K562 (cell line): ENCODE measurements at regions not wholly inside any gene's neighbourhood (a gene's known extent, or its start where the extent isn't known, plus 50 kb on each side); places are given as distances from the start of the nearest gene placed in this dataset.

ENCODE experiments used
- ATAC-seq: fragments of 200-7000 bp; cut with Tn5 transposase; 3 replicates; pipeline ENCODE4 v1.9.1; 2020; ENCODE audit warnings: moderate library complexity
- BruUV-seq: library from RNA; stranded (reverse); fragments of 400-500 nt; replicated peaks from 2 replicates; lab custom pipeline; 2021; lab: Mats Ljungman, UMichigan
- CTCF ChIA-PET: fragments of 300-600 bp; formaldehyde crosslinking; extraction: SDS; loops from one replicate; lab custom pipeline; 2021; ENCODE audit warnings: low intra/inter-chr PET ratio; lab: Yijun Ruan, JAX
- POLR2A ChIA-PET: fragments of 300-600, 350-650 bp; sonication (Branson Sonifier 250); formaldehyde crosslinking; extraction: SDS; loops from one replicate; lab custom pipeline; 2021; ENCODE audit warnings: antibody characterized with exemption, inconsistent platforms; lab: Yijun Ruan, JAX
- DNase-seq, 4 experiments: peaks; one replicate each; pipeline versions ENCODE4 v3.0.0 to v3.0.0-alpha.2; 2011 to 2018; ENCODE audit warnings: low spot score in 3 of 4, mixed read lengths in 3 of 4; ENCODE audit errors: extremely low read depth in 1 of 4
- FAIRE-seq: peaks from 2 replicates; lab custom pipeline; 2011; peaks lifted over from hg19 to GRCh38; lab: Jason Lieb, UNC
- H2AFZ ChIP-seq: 2 replicates; pipeline ENCODE4 v1.6.0; 2011; ENCODE audit warnings: low read depth, low read length, control low read depth, inconsistent platforms
- H3K27ac ChIP-seq: fragments of 200-600 bp; 3 replicates; pipeline ENCODE4 v1.8.0; 2011; ENCODE audit warnings: low read depth, mild to moderate bottlenecking, control low read depth, inconsistent platforms, low read length, moderate library complexity, mixed read lengths; ENCODE audit errors: extremely low read depth
- H3K27me3 ChIP-seq, 2 experiments: fragments of 300-600 bp in 1 of 2; 2 replicates in 1 of 2; 3 replicates in 1 of 2; pipeline versions ENCODE4 v1.6.0 to v1.8.0; 2011; ENCODE audit warnings: inconsistent platforms in 2 of 2, low read length in 2 of 2, mild to moderate bottlenecking in 1 of 2, mixed read lengths in 1 of 2, moderate library complexity in 1 of 2; ENCODE audit not compliant: control insufficient read depth in 2 of 2, insufficient read depth in 2 of 2
- H3K36me3 ChIP-seq: fragments of 300-600 bp; 3 replicates; pipeline ENCODE4 v1.8.0; 2011; ENCODE audit warnings: mild to moderate bottlenecking, low read length, inconsistent platforms; ENCODE audit not compliant: control insufficient read depth, insufficient read depth
- H3K4me1 ChIP-seq, 2 experiments: fragments of 200-600 bp in 1 of 2; replicated peaks in 1 of 2; 2 replicates in 1 of 2; 3 replicates in 1 of 2; pipeline versions ENCODE4 v1.5.1 to v1.8.0; 2011; ENCODE audit warnings: inconsistent platforms in 2 of 2, low read length in 2 of 2, mild to moderate bottlenecking in 1 of 2, mixed read lengths in 1 of 2, moderate library complexity in 1 of 2; ENCODE audit not compliant: control insufficient read depth in 2 of 2, insufficient read depth in 2 of 2
- H3K4me2 ChIP-seq: 2 replicates; pipeline ENCODE4 v1.6.1; 2011; ENCODE audit warnings: low read length, control low read depth, inconsistent platforms, mixed read lengths; ENCODE audit not compliant: insufficient read depth
- H3K4me3 ChIP-seq: fragments of 200-600 bp; sonication (generic), shearing (Covaris generic); 2 replicates; pipeline ENCODE4 v1.5.1; 2016; ENCODE audit warnings: control low read depth, inconsistent platforms
- H3K79me2 ChIP-seq: fragments of 200-600 bp; 3 replicates; pipeline ENCODE4 v1.8.0; 2011; ENCODE audit warnings: low read length, inconsistent platforms; ENCODE audit not compliant: control insufficient read depth, insufficient read depth
- H3K9ac ChIP-seq, 2 experiments: 2 replicates each; pipeline versions ENCODE4 v1.6.0 to v1.6.1; 2011; ENCODE audit warnings: low read depth in 2 of 2, low read length in 2 of 2, control low read depth in 1 of 2, inconsistent platforms in 1 of 2, mild to moderate bottlenecking in 1 of 2, mixed read lengths in 1 of 2; ENCODE audit not compliant: insufficient read depth in 1 of 2
- H3K9me1 ChIP-seq: one replicate; pipeline ENCODE4 v1.6.0; 2011; ENCODE audit warnings: inconsistent platforms, mild to moderate bottlenecking, low read length, moderate library complexity; ENCODE audit not compliant: control insufficient read depth, insufficient read depth
- H3K9me3 ChIP-seq: replicated peaks from 2 replicates; pipeline ENCODE4 v1.5.1; 2011; ENCODE audit warnings: low read depth, low read length, inconsistent platforms; ENCODE audit not compliant: control insufficient read depth, insufficient read depth
- H4K20me1 ChIP-seq: replicated peaks from 2 replicates; pipeline ENCODE4 v1.6.1; 2011; ENCODE audit warnings: low read length, inconsistent platforms, mixed read lengths; ENCODE audit not compliant: control insufficient read depth, insufficient read depth
- CEBPG ChIP-seq, 3 experiments: fragments of 200-800 bp in 1 of 3; sonication (Bioruptor generic) in 1 of 3; sonication (generic) in 1 of 3; formaldehyde crosslinking in 1 of 3; IDR thresholded peaks in 2 of 3; conservative IDR thresholded peaks in 1 of 3; 2 replicates each; pipeline versions ENCODE4 v1.6.1 to v1.8.0; 2016 to 2022; ENCODE audit warnings: missing compliant biosample characterization in 2 of 3, missing genetic modification characterization in 2 of 3, mild to moderate bottlenecking in 1 of 3, missing genetic modification reagents in 1 of 3
- HNRNPL ChIP-seq: fragments of 200-400 bp; formaldehyde crosslinking; IDR thresholded peaks from 2 replicates; pipeline ENCODE4 v1.6.1; 2017; ENCODE audit warnings: low read depth, mild to moderate bottlenecking, low read length
- POLR2G ChIP-seq: fragments of 200-400 bp; formaldehyde crosslinking; IDR thresholded peaks from 2 replicates; pipeline ENCODE4 v1.6.1; 2017; ENCODE audit warnings: low read depth, mild to moderate bottlenecking, antibody characterized with exemption, low read length, moderate library complexity
- RBM22 ChIP-seq: fragments of 200-400 bp; formaldehyde crosslinking; IDR thresholded peaks from 2 replicates; pipeline ENCODE4 v1.6.1; 2018; ENCODE audit warnings: low read length, low read depth; ENCODE audit not compliant: poor library complexity, severe bottlenecking
- RBM34 ChIP-seq: fragments of 200-400 bp; formaldehyde crosslinking; IDR thresholded peaks from 2 replicates; pipeline ENCODE4 v1.6.1; 2018; ENCODE audit warnings: low read length, borderline replicate concordance; ENCODE audit not compliant: insufficient read depth
- SP1 ChIP-seq: sonication (generic); formaldehyde crosslinking; IDR thresholded peaks from 2 replicates; pipeline ENCODE4 v1.8.1; 2022; ENCODE audit warnings: mild to moderate bottlenecking, missing genetic modification reagents
- ZEB2 ChIP-seq: fragments of 450-650 bp; IDR thresholded peaks from 2 replicates; pipeline ENCODE4 v1.6.1; 2016
- ZNF3 ChIP-seq: fragments of 250-450 bp; sonication (Bioruptor Pico); IDR thresholded peaks from 2 replicates; pipeline ENCODE4 v1.5.0; 2021; ENCODE audit warnings: mild to moderate bottlenecking, moderate library complexity
- ZNF586 ChIP-seq: fragments of 450-650 bp; formaldehyde crosslinking; conservative IDR thresholded peaks from 2 replicates; pipeline ENCODE4 v1.4.0; 2020; ENCODE audit warnings: mild to moderate bottlenecking, moderate library complexity
- WGBS: fragments of 100-300 bp; shearing (Covaris generic); methylation state at CpG from one replicate; pipeline ENCODE4 v1.1.6; 2016; ENCODE audit warnings: low coverage, mixed read lengths; ENCODE audit not compliant: insufficient coverage; ENCODE audit errors: missing lambda C conversion rate; 5-methylcytosine and 5-hydroxymethylcytosine counted together
- in situ Hi-C: fragments of 300-500 bp; cut with MboI; formaldehyde crosslinking; loops from 4 replicates; pipeline ENCODE4 v1.15.0; 2018; ENCODE audit warnings: inconsistent platforms, mixed read lengths
- intact Hi-C: fragments of 100-400 bp; cut with micrococcal nuclease; formaldehyde crosslinking; loops from 2 replicates; pipeline ENCODE4 v1.14.2; 2022
- TF ChIP-seq, protein P1 (sequence below): fragments of 450-650 bp; IDR thresholded peaks from 2 replicates; pipeline ENCODE4 v1.6.1; 2016; ENCODE audit warnings: low read depth
- TF ChIP-seq, protein P2 (sequence below): fragments of 250-450 bp; sonication (Bioruptor Pico); IDR thresholded peaks from 2 replicates; pipeline ENCODE4 v1.8.0; 2022; ENCODE audit warnings: moderate library complexity, mild to moderate bottlenecking, inconsistent platforms

DNA sequence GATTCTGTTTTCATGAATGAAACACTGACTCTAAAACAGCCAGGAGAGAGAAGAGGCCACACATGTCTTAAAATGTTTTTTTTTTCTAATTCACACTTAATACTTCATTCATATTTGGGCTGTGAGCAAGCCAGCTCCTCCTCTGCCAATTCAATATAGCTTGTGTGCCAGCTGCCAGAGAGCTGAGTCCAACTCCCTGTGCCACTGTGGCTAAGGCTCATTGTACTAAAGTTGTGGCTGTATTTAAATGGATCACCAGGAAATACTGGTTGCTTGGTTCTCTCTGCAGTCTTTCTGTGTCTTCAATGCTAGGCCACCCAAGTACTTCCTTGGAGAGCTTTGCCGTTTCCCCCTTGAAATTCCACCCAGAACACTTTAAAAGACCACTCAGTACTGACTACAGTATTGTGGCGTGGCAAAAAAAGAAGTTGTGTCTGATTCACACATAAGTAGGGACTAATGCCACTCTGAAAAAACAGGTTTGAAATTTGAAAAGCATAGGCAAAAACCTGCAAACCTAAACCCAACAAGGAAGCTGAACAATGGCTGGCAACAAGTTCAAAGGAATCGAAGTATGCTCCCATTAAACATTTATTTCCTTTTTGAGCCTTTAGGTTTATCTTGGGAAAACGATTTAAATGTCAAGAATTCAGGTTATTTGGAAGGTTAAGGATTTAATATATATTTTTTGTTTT is 524.7 kb downstream of the DIPK2A start:
- H3K9ac ChIP-seq, result no peak overlapping the region
- no peak for DNase-seq

DNA sequence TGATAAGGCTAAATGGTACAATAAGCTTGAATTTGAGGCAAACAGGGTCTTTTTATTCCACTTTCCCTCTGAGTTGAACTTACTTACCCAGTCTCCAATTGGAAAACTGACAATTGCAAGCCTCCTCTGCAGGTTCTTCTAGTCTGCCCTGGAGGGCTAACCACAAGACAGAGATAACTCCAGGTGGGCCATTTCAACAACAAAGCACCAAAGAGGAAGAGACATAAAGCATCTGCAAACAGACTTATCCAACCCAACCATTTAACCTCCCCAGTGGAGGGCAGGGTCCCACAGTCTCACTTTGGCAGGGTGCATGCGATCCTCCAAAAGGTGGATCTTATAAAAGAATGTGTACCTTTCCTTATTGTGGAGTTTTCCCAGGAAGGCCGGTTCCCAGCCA is 525.8 kb downstream of the DIPK2A start:
- CTCF ChIA-PET, result no interaction called here
- WGBS, result 5% methylated on average over 2 of the region's 2 CpGs
- in situ Hi-C loops (no loop called here), intact Hi-C loops (no loop called here)
- H3K4me2 ChIP-seq, result no peak overlapping the region
- H2AFZ ChIP-seq, result no peak overlapping the region
- H3K27ac ChIP-seq, result no peak overlapping the region
- H3K4me3 ChIP-seq, result no peak overlapping the region
- no peak for DNase-seq
- H3K9me1 ChIP-seq, result no peaks in the 10 kb centered on the region
- POLR2A ChIA-PET, result no interaction called here
- no peaks in the 10 kb centered on the region for H3K27me3 ChIP-seq
- ATAC-seq, result no peak
- H3K9me3 ChIP-seq, result no peaks in the 10 kb centered on the region
- H3K36me3 ChIP-seq, result no peaks in the 10 kb centered on the region
- no peak for FAIRE-seq
- no peaks in the 10 kb centered on the region for H3K79me2 ChIP-seq
- H3K4me1 ChIP-seq, result no peaks in the 10 kb centered on the region
- no peaks in the 10 kb centered on the region for H4K20me1 ChIP-seq
- BruUV-seq, result no TSS peak
- no peak overlapping the region for H3K9ac ChIP-seq
- TF ChIP-seq, protein P1, sequence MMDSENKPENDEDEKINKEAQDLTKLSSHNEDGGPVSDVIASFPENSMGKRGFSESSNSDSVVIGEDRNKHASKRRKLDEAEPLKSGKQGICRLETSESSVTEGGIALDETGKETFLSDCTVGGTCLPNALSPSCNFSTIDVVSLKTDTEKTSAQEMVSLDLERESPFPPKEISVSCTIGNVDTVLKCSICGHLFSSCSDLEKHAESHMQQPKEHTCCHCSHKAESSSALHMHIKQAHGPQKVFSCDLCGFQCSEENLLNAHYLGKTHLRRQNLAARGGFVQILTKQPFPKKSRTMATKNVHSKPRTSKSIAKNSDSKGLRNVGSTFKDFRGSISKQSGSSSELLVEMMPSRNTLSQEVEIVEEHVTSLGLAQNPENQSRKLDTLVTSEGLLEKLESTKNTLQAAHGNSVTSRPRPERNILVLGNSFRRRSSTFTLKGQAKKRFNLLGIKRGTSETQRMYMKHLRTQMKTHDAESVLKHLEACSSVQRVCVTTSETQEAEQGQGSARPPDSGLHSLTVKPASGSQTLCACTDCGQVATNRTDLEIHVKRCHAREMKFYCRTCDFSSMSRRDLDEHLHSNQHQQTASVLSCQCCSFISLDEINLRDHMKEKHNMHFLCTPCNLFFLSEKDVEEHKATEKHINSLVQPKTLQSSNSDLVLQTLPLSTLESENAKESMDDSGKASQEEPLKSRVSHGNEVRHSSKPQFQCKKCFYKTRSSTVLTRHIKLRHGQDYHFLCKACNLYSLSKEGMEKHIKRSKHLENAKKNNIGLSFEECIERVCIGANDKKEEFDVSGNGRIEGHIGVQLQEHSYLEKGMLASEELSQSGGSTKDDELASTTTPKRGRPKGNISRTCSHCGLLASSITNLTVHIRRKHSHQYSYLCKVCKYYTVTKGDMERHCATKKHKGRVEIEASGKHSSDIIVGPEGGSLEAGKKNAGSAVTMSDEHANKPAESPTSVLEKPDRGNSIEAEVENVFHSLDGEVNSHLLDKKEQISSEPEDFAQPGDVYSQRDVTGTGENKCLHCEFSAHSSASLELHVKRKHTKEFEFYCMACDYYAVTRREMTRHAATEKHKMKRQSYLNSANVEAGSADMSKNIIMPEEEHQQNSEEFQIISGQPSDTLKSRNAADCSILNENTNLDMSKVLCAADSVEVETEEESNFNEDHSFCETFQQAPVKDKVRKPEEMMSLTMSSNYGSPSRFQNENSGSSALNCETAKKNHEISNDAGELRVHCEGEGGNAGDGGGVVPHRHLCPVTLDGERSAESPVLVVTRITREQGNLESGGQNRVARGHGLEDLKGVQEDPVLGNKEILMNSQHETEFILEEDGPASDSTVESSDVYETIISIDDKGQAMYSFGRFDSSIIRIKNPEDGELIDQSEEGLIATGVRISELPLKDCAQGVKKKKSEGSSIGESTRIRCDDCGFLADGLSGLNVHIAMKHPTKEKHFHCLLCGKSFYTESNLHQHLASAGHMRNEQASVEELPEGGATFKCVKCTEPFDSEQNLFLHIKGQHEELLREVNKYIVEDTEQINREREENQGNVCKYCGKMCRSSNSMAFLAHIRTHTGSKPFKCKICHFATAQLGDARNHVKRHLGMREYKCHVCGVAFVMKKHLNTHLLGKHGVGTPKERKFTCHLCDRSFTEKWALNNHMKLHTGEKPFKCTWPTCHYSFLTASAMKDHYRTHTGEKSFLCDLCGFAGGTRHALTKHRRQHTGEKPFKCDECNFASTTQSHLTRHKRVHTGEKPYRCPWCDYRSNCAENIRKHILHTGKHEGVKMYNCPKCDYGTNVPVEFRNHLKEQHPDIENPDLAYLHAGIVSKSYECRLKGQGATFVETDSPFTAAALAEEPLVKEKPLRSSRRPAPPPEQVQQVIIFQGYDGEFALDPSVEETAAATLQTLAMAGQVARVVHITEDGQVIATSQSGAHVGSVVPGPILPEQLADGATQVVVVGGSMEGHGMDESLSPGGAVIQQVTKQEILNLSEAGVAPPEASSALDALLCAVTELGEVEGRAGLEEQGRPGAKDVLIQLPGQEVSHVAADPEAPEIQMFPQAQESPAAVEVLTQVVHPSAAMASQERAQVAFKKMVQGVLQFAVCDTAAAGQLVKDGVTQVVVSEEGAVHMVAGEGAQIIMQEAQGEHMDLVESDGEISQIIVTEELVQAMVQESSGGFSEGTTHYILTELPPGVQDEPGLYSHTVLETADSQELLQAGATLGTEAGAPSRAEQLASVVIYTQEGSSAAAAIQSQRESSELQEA, result no peak
- no peak for TF ChIP-seq POLR2G
- TF ChIP-seq, protein P2, sequence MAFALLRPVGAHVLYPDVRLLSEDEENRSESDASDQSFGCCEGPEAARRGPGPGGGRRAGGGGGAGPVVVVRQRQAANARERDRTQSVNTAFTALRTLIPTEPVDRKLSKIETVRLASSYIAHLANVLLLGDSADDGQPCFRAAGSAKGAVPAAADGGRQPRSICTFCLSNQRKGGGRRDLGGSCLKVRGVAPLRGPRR, result no peak
- no peak for TF ChIP-seq SP1 (CRISPR knock-in tag)
- TF ChIP-seq ZEB2, result no peak

More for the DNA sequence above, 524.7 kb downstream of the DIPK2A start:
- Histone ChIP-seq H3K4me2 (no peak overlapping the region), H3K36me3 (no peaks in the 10 kb centered on the region), H3K79me2 (no peaks in the 10 kb centered on the region), H3K27ac (no peak overlapping the region), H3K9me1 (no peaks in the 10 kb centered on the region), H3K4me3 (no peak overlapping the region), H4K20me1 (no peaks in the 10 kb centered on the region), H3K9me3 (no peaks in the 10 kb centered on the region), H3K27me3 (no peaks in the 10 kb centered on the region), H2AFZ (no peak overlapping the region), H3K4me1 (no peaks in the 10 kb centered on the region)
- in situ Hi-C loops (no loop called here), intact Hi-C loops (no loop called here)
- WGBS, result 1% methylated on average over 4 of the region's 4 CpGs
- no peak for ATAC-seq
- no peak for FAIRE-seq
- ChIA-PET POLR2A (no interaction called here), CTCF (no interaction called here)
- TF ChIP-seq ZNF3 (CRISPR knock-in tag) (no peak), RBM22 (no peak), HNRNPL (no peak), CEBPG (CRISPR knock-in tag; IDR thresholded peaks at IDR 0.05) (no peak), CEBPG (tag; conservative IDR thresholded peaks at IDR 0.05 in 1 of 2, IDR thresholded peaks at IDR 0.05 in 1 of 2) (no peak), RBM34 (no peak), ZNF586 (CRISPR knock-in tag) (no peak)
- BruUV-seq, result no TSS peak
